IPS-NIHi7 (cell line): ENCODE measurements at regions not wholly inside any gene's neighbourhood (a gene's known extent, or its start where the extent isn't known, plus 50 kb on each side); places are given as distances from the start of the nearest gene placed in this dataset.
A peak's percentile ranks its signal among the peaks of the same experiment; 100 is the strongest.
"Not testable (repeated sequence)": the region's sequence is repeated elsewhere in the genome, so short reads cannot be mapped to it uniquely, and the experiment has no call there.

Experiments used
- DNase-seq: peaks from one replicate; pipeline ENCODE4 v3.0.0; 2012; ENCODE audit warnings: mixed read lengths; ENCODE audit errors: extremely low spot score

GRCh38 chr7:69219381-69219780 lies 378.9 kb upstream of the AUTS2 start:
- no peak for DNase-seq

DNA sequence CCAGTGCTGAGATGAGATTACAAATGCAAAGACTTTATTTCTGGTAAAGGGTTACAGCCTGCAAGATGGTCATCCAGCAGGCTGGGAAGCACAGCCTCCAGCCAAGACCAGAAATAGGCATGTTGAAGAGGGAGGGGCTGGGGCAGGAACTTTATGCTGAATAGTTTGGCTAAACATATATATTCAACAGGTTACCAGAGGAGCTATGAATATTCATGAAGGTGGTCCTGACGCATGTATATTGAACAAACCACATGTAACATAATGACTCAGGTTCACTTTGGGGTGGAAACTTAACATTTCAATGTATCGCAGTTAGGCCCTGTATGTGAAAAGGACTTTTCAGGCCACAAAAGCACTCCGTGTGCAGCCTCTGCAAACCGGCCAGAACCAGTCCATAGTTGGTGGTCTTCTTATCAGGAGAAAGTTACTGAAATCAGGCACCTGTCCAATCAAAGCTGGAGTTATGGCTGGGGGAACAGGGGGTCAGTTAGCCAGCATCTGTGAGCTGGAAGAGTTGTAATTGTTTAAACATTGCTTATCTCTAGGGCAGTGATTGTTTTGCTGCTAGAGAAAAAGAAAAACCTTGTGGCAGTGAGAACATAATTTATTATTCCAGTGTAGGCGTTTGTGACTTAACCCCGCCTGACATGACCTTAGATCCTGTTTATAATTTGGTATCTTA lies 372.9 kb upstream of the AUTS2 start:
- no peak for DNase-seq

DNA sequence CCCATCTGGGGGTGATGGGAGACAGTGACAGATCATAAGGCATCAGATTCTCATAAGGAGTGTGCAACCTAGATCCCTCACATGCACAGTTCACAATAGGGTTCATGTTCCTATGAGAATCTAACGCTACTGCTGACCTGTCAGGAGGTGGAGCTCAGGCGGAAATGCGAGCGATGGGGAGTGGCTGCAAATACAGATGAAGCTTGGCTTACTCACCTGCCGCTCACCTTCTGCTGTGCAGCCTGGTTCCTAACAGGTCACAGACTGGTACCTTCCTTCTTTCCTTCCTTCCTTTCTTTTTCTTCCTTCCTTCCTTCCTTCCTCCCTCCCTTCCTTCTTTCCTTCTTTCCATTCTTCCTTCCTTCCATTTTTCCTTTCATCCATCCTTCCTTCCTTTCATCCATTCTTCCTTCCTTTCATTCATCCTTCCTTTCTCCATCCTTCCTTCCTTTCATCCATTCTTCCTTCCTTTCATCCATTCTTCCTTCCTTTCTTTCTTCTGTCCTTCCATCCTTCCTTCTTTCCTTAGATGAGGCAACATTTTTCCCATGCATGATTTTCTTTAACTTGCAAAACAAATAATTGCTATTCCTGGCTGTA lies 370.0 kb upstream of the AUTS2 start:
- no peak for DNase-seq

GRCh38 chr7:69232445-69233376 lies 365.6 kb upstream of the AUTS2 start:
- peak; percentile 60 for DNase-seq

DNA sequence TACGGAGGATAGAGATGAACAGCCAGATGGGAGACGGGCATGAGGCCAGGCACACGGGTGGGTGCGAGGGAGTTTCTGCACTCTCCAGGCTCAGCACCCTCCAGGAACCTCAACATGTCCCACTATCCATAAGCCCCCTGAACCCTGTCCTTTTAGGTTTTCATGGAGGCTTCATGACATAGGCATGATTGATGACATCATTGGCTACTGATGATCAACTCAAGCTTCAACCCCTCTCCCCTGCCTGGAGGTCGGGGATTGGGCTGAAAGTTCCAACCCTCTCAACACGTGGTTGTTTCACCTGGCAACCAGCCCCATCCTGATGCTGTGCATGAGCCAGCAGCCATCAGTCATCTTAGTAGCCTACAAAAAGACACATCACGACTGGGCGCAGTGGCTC lies 360.7 kb upstream of the AUTS2 start:
- no peak for DNase-seq

GRCh38 chr7:69243016-69243415 lies 355.3 kb upstream of the AUTS2 start:
- DNase-seq = no peak

DNA sequence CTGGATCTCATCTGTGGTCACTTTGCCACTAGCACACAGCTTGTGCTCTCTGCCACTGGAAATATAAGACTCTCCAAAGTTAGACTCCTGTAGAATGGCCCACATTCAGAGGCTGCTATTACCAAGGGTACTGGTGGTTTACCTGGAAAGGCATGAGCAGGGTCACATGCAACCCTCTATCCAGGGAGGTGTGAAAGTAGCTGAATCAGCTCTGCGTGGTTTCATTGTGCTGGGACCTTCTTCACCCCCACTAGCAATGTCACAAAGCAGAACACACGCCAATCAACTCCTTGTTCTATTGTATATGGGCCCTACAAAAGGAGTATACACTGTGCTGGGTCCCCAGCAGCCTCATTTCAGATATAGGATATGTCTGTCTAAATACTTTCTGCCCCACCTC lies 353.6 kb upstream of the AUTS2 start:
- DNase-seq = no peak

DNA sequence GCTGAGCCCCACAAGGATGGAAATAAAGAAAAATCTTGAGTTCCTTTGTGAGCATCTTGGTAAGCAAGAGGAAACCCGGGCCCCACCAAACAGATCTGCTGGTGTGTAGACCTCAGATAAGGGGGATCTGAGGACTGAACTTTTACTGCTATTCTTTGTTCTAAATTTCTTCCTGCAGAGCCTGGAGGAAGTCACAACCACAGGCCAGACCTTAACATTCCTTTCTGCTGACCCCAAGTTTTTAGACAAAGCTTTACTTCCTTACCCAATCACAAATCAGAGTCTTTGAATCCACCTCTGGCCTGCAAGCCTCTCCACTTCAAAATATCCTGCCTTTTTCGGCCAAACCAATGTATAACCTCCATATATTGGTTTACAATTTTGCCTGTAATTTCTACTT lies 352.6 kb upstream of the AUTS2 start:
- DNase-seq = no peak

DNA sequence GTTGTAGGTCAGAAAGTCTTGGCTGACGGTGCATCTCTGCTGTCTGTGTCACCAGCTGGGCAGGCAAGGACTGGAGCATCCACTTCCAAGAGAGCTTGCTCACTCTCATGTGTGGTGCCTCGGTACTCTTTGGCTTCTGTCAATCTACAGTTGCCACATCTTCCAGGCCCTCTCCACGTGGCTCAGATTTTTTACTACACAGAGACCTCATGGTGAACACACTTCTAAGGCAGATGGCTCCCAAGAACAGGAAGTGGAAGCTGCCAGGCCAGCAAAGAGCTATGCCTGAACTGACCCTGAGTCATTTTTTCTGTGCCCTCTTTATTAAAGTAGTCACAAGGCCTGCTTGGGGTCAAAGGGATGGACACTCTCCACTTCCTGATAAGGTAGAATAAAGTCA lies 351.5 kb upstream of the AUTS2 start:
- no peak for DNase-seq

DNA sequence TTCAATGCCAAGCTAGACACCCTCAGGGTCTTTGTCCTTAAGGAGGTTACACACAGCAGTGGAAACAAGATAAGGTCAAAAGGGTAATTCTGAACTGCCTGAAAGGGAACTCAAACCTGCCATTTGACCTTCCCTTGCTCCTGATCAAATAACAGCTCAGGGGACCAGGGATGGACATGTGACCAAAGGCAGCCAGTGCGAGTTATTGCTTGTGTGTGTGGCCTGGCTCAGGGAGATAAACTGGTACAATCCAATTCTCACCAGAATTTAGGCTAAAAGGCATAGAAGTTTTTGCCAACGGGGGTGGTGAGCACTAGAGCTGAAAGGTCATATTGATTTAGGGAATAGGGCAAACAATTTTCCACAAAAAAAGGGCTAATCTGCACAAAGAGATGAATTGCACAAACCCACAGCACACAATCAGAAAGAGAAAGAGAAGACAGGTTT lies 349.9 kb upstream of the AUTS2 start:
- DNase-seq = not testable (repeated sequence)

DNA sequence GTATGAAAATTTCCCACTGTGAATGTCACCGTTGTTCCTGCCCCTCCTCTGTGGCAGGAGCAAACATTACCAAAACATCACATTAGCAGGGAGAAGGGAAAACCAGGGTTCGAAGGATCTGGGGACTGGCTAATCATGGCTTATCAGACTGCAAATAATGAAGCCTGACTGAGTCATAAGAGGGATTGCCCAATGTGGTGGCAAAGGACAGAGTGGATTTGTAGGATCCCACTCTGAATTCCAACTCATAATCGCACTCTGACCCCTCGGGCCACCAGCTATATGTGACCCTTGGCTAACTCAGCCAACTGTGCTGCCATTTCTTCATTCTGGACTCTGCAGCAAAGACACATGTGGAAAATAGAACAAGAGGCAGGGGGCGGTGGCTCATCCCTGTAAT lies 347.3 kb upstream of the AUTS2 start:
- DNase-seq = no peak

DNA sequence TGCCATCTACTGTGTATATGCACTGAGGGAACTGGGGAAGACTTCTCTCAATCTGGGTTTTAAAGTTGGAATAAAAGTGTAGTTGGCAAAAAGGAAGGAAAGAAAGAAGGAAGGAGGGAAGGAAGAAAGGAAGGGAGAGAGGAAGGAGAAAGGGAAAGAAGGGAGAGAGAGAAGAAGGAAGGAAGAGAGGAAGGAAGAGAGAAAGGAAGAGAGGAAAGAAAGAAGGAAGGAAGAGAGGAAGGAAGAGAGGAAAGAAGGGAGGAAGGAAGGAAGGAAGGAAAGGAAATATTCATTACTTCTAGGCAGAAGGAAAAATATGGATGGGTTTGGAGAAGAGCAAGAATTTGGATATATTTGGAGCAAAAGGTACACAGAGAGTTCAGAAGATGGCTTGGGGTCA lies 343.6 kb upstream of the AUTS2 start:
- DNase-seq = no peak

DNA sequence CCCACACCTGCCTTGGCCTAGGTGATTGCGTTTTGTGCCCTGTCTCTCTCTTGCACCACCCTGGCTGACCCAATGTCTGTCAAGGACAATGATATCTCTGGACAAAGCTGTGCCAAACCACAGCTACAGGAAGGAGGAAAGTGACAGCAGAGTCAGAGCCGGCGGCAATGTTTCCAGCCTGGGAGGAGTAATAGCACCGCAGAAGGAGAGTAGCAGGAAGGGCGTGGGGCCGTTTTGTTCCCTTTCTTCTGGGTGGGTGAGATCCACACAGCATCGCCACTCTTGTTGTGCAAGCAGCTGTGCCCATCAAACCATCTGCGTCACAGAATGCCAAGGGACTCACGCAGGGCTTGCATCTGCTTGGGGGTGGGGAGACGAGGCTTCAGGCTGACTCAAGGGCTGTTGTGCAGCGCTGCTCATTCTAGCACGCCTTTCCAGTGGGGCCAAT lies 341.6 kb upstream of the AUTS2 start:
- DNase-seq = no peak

DNA sequence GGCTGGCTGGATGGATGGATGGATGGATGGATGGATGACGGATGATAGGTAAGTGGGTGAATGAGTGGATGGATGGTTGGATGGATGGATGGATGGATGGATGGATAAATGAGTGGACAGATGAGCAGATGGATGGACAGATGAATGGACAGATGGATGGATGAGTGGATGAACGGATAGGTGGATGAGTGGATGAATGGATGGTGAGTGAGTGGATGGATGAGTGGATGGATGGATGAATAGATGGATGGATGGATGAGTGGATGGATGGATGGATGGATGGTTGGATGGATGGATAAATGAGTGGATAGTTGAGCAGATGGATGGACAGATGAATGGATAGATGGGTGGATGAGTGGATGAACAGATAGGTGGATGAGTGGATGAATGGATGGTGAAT lies 340.7 kb upstream of the AUTS2 start:
- no peak for DNase-seq

GRCh38 chr7:69259445-69259844 lies 338.8 kb upstream of the AUTS2 start:
- DNase-seq = no peak

GRCh38 chr7:69260023-69260422 lies 338.3 kb upstream of the AUTS2 start:
- no peak for DNase-seq

DNA sequence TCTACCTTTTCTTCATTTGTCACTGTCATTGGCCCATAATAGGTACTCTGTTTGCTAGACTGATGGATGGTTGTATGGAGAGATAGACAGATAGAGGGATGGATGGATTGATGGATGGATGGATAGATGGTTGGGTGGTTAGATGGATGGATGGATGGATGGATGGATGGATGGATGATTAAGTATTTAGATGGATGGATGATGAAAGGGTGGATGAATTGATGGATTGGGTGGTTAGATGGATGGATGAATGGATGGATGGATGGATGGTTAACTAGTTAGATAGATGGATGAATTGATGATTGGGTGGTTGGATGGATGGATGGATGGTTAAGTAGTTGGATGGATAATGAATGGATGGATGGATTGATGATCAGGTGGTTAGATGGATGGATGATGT lies 334.7 kb upstream of the AUTS2 start:
- no peak for DNase-seq

- no peak for DNase-seq
These were observed 328.5 kb upstream of the AUTS2 start for GRCh38 chr7:69269806-69270205.

DNA sequence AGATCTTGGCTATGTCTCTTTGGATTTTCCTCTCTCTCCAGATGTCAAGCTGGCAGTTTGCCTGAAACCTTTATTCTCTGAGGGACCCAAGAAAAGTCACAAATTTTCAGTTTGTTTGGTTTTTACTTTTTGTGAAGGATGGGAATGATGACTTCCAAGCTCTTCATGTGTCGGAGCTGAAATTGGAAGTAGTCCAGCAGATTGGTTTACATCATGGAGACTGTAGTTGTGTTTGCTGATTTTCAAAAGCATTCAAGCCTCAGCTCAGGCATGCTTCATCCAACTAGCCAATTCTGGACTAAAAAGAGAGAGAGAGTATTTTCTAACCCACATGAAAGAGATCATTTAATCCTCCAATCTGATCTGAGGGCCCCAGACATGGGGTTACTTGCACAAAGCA lies 326.2 kb upstream of the AUTS2 start:
- no peak for DNase-seq

- DNase-seq = no peak
These were observed 322.1 kb upstream of the AUTS2 start for GRCh38 chr7:69276011-69276729.

- DNase-seq = no peak
These were observed 320.9 kb upstream of the AUTS2 start for GRCh38 chr7:69277366-69277765.

DNA sequence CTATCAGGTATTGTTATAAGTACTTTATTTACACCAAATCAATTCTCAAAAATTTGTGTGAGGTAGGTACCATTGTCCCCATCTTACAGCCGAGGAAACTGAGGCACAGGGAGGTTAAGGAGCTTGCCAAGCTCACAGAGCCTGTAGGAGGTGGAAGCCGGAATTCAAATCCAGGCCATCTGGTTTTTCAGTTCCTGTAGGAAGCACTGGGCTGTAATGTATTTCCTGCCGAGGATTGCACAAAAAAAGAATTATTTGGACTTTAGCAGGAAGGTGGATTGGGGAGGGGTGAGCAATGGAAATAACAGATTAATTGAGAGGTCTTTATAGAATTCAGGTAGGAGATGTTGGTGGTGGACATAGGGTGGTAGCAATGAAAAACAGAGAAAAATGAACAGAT lies 315.3 kb upstream of the AUTS2 start:
- DNase-seq = no peak
